Heart left ventricle (tissue), 16 donors: ENCODE measurements at regions not wholly inside any gene's neighbourhood (a gene's known extent, or its start where the extent isn't known, plus 50 kb on each side); places are given as distances from the start of the nearest gene placed in this dataset.

Experiments used
- ATAC-seq, 4 donors: fragments of 200-7000 bp; cut with Tn5 transposase; one replicate each; pipeline ENCODE4 v1.9.1; 2020 to 2022; ENCODE audit warnings: moderate library complexity in 4 of 4, mild to moderate bottlenecking in 3 of 4, moderate number of reproducible peaks in 1 of 4
- DNase-seq, 5 donors: peaks; one replicate each; pipeline ENCODE4 v3.0.0-alpha.2; 2020
- H3K27ac ChIP-seq, 12 donors: fragments of 200-600 bp; sonication (generic) in 4 of 12; one replicate each; pipeline versions ENCODE4 v1.5.0 to v1.8.0; 2016 to 2022; ENCODE audit warnings: mild to moderate bottlenecking in 2 of 12
- H3K27me3 ChIP-seq, 9 donors: fragments of 200-600 bp; sonication (generic) in 2 of 9; one replicate each; pipeline versions ENCODE4 v1.5.1 to v1.8.0; 2016 to 2022; ENCODE audit warnings: mild to moderate bottlenecking in 3 of 9
- H3K36me3 ChIP-seq, 9 donors: fragments of 200-600 bp; sonication (generic) in 2 of 9; one replicate each; pipeline versions ENCODE4 v1.5.0 to v1.8.0; 2018 to 2022; ENCODE audit warnings: mild to moderate bottlenecking in 2 of 9
- H3K4me1 ChIP-seq, 12 donors: fragments of 200-600 bp; sonication (generic) in 4 of 12; one replicate each; pipeline versions ENCODE4 v1.5.0 to v1.8.0; 2016 to 2022; ENCODE audit warnings: mild to moderate bottlenecking in 3 of 12
- H3K4me3 ChIP-seq, 12 donors: fragments of 200-600 bp; sonication (generic) in 4 of 12; one replicate each; pipeline versions ENCODE4 v1.5.0 to v1.8.0; 2017 to 2022; ENCODE audit warnings: mild to moderate bottlenecking in 9 of 12, moderate library complexity in 4 of 12
- H3K9me3 ChIP-seq, 12 donors: fragments of 200-600 bp; sonication (generic) in 4 of 12; one replicate each; pipeline versions ENCODE4 v1.5.0 to v1.8.0; 2016 to 2022; ENCODE audit warnings: mild to moderate bottlenecking in 1 of 12
- POLR2A ChIP-seq, 2 donors: fragments of 450-650 bp; IDR thresholded peaks; one replicate each; pipeline ENCODE4 v1.6.1; 2017; ENCODE audit warnings: antibody characterized with exemption in 2 of 2, mild to moderate bottlenecking in 2 of 2, moderate library complexity in 2 of 2
- WGBS, 4 donors: extraction: QIAGEN DNeasy Blood & Tissue Kit in 2 of 4; methylation state at CpG; one replicate each; pipeline versions ENCODE4 v1.1.5 to v1.1.7; 2013 to 2018; 5-methylcytosine and 5-hydroxymethylcytosine counted together
- intact Hi-C, 10 donors: fragments of 100-400 bp; cut with DNase I; formaldehyde crosslinking; loops; one replicate each; pipeline versions ENCODE4 v1.11.1 to v1.14.2; 2022
- TF ChIP-seq, protein P1 (sequence below), 12 donors: fragments of 200-600 bp; sonication (generic) in 4 of 12; IDR thresholded peaks; one replicate each; pipeline versions ENCODE4 v1.5.0 to v1.8.0; 2018 to 2022; ENCODE audit warnings: antibody characterized with exemption in 12 of 12, mild to moderate bottlenecking in 5 of 12
- donor health status: ischemic (EF 13 %, LVEDD 7.1; RV severe dilation, severe dysfunction).
- donor health status: healthy with polysubstance abuse.
- donor health status: DM: no; HTN: yes; CAD: no.
- donor health status: DM: no; HTN: no; CAD: no.
- donor health status: ischemic (EF 25% LVEDD 6.9; RV normal size, moderate dysfunction).
- donor health status: ischemic (EF 25% LVEDD 5.7; RV mildly dilated, moderate dysfunction).
- donor health status: healthy.
- donor health status: DM: yes; HTN: yes; CAD: no.
- donor health status: ischemic (EF 35%, LVEDD 5.7; RV mildly dilated, moderate dysfunction).
- donor health status: nonischemic (EF 11% LVEDD 7.7; RV severe dilation, severe dysfunction).
- donor health status: DM: yes; HTN: yes; CAD: no.
- donor health status: PGD.
- donor health status: ischemic (EF 29% LVEDD 5.4; RV normal size, mild dysfunction).
- donor health status: nonischemic (EF 23%, LVEDD 6.1; RV moderate dilation, normal function).

DNA sequence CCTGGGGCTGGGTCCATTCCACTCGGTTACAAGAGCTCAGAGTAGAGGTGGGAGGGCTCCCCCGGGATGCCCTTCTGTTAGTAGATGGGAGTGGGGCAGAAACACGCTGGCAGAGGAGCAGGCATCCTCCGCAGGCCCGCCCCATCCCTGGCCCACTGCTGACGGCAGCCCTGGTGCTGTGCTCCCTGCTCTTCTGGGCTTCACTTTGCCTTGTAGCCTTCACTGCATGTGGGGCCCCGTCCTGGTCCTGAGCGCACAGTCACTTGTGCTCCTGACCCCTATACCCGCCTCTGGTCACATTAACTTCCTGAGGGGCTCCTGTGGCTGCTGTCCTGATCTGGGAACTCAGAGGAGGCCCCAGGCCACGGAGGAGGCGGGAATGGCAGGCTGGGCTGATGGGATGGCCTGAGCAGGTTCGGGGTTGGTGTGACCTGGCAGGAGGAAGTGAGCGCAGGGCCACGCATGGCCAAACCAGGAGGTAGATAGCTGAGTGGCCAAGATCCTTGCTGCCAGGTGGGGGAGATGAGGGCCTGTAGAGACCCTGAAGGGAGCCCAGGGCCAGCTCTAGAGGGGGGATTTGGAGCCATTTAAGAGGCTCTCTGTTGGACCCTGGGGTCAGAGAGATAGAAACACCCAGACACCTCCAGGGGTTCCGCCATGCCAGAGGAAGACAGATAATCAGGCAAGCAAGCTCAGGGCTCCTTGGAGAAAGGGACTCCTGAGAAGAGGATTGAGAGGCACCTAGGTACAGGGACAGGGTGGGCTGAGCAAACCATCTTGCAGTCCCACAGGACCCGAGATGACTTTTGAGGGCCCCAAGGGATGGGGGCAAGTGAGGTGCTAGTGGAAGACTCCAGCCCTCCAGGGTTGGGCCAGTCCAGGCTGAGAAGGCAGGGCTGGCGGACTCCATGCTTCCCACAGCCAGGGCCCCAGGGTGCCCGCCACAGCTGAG, 92.2 kb upstream of the PRR23E start:
- Histone ChIP-seq H3K36me3 (no peaks in the 10 kb centered on the region), H3K9me3 (peaks cover 0 to 2% (median 0%) of the 10 kb centered on the region in 12 donors), H3K4me3 (no peak overlapping the region), H3K27me3 (no peaks in the 10 kb centered on the region), H3K4me1 (no peaks in the 10 kb centered on the region), H3K27ac (no peak overlapping the region)
- DNase-seq (no peak), ATAC-seq (no peak)
- intact Hi-C loops, result no loop called here
- WGBS, 4 donors, result 68 to 77% (median 73%) methylated on average over 14 to 18 of the region's 18 CpGs
- no peak for TF ChIP-seq POLR2A (IDR thresholded peaks at IDR 0.05)
- TF ChIP-seq, protein P1, sequence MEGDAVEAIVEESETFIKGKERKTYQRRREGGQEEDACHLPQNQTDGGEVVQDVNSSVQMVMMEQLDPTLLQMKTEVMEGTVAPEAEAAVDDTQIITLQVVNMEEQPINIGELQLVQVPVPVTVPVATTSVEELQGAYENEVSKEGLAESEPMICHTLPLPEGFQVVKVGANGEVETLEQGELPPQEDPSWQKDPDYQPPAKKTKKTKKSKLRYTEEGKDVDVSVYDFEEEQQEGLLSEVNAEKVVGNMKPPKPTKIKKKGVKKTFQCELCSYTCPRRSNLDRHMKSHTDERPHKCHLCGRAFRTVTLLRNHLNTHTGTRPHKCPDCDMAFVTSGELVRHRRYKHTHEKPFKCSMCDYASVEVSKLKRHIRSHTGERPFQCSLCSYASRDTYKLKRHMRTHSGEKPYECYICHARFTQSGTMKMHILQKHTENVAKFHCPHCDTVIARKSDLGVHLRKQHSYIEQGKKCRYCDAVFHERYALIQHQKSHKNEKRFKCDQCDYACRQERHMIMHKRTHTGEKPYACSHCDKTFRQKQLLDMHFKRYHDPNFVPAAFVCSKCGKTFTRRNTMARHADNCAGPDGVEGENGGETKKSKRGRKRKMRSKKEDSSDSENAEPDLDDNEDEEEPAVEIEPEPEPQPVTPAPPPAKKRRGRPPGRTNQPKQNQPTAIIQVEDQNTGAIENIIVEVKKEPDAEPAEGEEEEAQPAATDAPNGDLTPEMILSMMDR (IDR thresholded peaks at IDR 0.05), result no peak

- no peaks in the 10 kb centered on the region for H3K4me1 ChIP-seq
- no peaks in the 10 kb centered on the region for H3K9me3 ChIP-seq
- H3K36me3 ChIP-seq, result no peaks in the 10 kb centered on the region
- 82 to 89% (median 84%) methylated on average over 17 to 19 of the region's 19 CpGs for WGBS, 4 donors
- TF ChIP-seq POLR2A (IDR thresholded peaks at IDR 0.05), result no peak
- TF ChIP-seq, protein P1 (IDR thresholded peaks at IDR 0.05), result no peak
- intact Hi-C loops, result no loop called here
- no peaks in the 10 kb centered on the region for H3K27me3 ChIP-seq
- DNase-seq (no peak), ATAC-seq (no peak)
- no peak overlapping the region for H3K27ac ChIP-seq
- no peak overlapping the region for H3K4me3 ChIP-seq
Measured at GRCh38 chr3:127101411-127102187, 91.3 kb upstream of the PRR23E start.

- ATAC-seq, result no peak
- intact Hi-C loops, result no loop called here
- H3K9me3 ChIP-seq, result no peaks in the 10 kb centered on the region
- DNase-seq, result no peak
- WGBS, 4 donors, result 85 to 88% (median 86%) methylated on average over 3 of the region's 3 CpGs
- no peak overlapping the region for H3K4me3 ChIP-seq
- no peaks in the 10 kb centered on the region for H3K36me3 ChIP-seq
- no peaks in the 10 kb centered on the region for H3K4me1 ChIP-seq
- H3K27ac ChIP-seq, result no peak overlapping the region
- H3K27me3 ChIP-seq, result no peaks in the 10 kb centered on the region
- no peak for TF ChIP-seq POLR2A (IDR thresholded peaks at IDR 0.05)
- TF ChIP-seq, protein P1 (IDR thresholded peaks at IDR 0.05), result no peak
Measured at GRCh38 chr3:127102188-127102520, 90.8 kb upstream of the PRR23E start.

DNA sequence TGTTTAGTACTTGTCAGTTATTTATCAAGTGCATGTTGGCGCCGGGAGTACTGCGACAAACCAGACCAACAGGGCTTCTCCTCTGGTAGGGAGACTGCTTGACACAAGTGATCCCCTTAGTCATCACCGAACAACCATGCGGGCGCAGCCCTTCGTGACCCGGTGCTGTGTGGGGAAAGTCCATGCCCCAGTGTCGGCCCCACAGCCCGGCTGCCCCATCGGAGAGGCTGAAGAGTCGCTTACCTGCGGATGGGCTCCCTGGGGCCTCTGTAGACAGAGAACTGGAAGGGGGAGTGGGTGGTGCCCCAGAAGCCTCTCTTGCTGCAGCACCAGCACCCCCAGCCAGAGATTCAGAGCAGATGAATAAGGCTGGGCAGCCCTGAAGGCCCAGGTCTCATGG, 90.3 kb upstream of the PRR23E start:
- H3K27ac ChIP-seq, result no peak overlapping the region
- H3K36me3 ChIP-seq, result no peaks in the 10 kb centered on the region
- DNase-seq (no peak), ATAC-seq (no peak)
- no peak overlapping the region for H3K4me3 ChIP-seq
- no peaks in the 10 kb centered on the region for H3K4me1 ChIP-seq
- intact Hi-C loops, result no loop called here
- TF ChIP-seq, protein P1 (IDR thresholded peaks at IDR 0.05), result no peak
- no peak for TF ChIP-seq POLR2A (IDR thresholded peaks at IDR 0.05)
- no peaks in the 10 kb centered on the region for H3K27me3 ChIP-seq
- 86 to 91% (median 91%) methylated on average over 10 to 13 of the region's 13 CpGs for WGBS, 4 donors
- H3K9me3 ChIP-seq, result no peaks in the 10 kb centered on the region
